Ishikawa (cell line): ENCODE measurements at regions not wholly inside any gene's neighbourhood (a gene's known extent, or its start where the extent isn't known, plus 50 kb on each side); places are given as distances from the start of the nearest gene placed in this dataset.

Experiments used
- RAD21 ChIP-seq: IDR thresholded peaks from 2 replicates; pipeline ENCODE4 v1.6.1; 2012; ENCODE audit warnings: low read depth
- TF ChIP-seq, protein P1 (sequence below): IDR thresholded peaks from 2 replicates; pipeline ENCODE4 v1.6.1; 2012

DNA sequence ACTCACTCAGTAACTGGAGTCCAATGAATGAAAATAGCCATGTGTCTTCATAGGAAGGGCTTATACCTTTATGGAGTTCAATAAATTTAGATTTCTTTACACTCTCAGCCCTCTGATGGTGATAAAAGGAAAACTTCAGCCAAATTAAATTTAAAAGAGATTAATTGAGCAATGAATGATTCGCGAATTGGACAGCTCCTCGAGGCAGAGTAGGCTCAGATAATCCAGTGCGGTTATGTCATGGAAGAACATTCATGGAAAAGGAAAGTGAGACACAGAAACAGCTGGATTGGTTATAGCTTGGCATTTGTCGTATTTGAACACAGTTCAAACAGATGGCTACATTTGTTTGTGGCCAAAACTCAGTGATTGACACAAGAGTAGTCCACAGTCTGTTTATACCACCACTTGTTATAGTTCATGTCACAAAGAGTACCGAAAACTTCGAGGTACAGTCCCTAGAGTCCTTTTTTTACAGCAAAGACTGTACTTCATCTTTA, 54.6 kb upstream of the TACR3 start:
- no peak for TF ChIP-seq RAD21
- TF ChIP-seq, protein P1, sequence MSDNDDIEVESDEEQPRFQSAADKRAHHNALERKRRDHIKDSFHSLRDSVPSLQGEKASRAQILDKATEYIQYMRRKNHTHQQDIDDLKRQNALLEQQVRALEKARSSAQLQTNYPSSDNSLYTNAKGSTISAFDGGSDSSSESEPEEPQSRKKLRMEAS: no peak
